ENCODE measurements at regions not wholly inside any gene's neighbourhood (a gene's known extent, or its start where the extent isn't known, plus 50 kb on each side); places are given as distances from the start of the nearest gene placed in this dataset.

DNA sequence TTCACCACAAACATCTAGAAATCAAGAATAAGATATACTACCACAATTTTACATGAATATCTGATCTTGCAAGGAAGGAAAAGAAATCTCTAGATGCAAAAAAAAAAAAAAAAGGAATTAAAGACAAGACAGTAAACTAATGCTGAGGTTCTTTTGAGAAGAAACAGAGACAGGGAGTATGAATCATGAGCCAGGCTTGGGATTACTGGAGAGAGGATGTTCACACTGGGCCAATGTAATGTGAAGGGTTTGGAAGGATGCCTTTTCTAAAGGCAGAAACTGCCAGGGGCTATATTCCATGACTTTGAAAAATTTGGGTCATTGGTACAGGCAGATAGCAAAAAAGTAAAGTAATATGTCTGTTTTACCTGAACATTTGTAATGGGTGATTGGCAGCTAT is 573.0 kb upstream of the IGFBP3 start:
- Mint-ChIP-seq H3K4me3 (no peak overlapping the region), H3K27me3 (no peaks in the 10 kb centered on the region), H3K9me3 (peaks cover 12% of the 10 kb centered on the region), H3K27ac (no peak overlapping the region), H3K4me1 (no peaks in the 10 kb centered on the region), H3K36me3 (no peaks in the 10 kb centered on the region)
- DNase-seq (ENCODE audit: low spot score in 2 of 2) (no peak), ATAC-seq (ENCODE audit: low read depth) (no peak)

DNA sequence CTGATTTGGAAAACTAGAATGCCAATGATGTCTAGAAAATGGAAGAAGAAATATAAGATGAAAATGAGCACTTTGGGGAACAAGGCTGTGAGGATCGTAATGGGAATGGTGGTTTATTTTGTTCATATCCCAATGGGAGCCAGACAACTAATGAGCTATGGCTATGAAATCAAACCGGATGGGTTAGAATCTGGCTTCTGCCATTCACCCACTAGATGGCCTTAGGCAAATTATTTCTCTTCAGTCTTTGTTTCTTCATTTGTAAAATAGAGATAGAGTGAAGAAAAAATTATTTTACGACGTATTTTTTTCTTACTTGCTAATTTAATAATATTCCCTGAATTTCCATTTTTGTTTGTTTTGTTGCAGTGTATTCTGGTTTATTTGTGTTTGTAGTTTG is 572.1 kb upstream of the IGFBP3 start:
- Mint-ChIP-seq H3K4me1 (no peaks in the 10 kb centered on the region), H3K4me3 (no peak overlapping the region), H3K27me3 (no peaks in the 10 kb centered on the region), H3K27ac (no peak overlapping the region), H3K36me3 (no peaks in the 10 kb centered on the region), H3K9me3 (peaks cover 11% of the 10 kb centered on the region)
- ATAC-seq (ENCODE audit: low read depth) = no peak
- no peak for DNase-seq (ENCODE audit: low spot score in 2 of 2)

- DNase-seq (ENCODE audit: low spot score in 2 of 2) (no peak), ATAC-seq (ENCODE audit: low read depth) (no peak)
- H3K4me3 Mint-ChIP-seq = no peak overlapping the region
- H3K27ac Mint-ChIP-seq = no peak overlapping the region
- no peaks in the 10 kb centered on the region for H3K4me1 Mint-ChIP-seq
- peaks cover 11% of the 10 kb centered on the region for H3K9me3 Mint-ChIP-seq
- no peaks in the 10 kb centered on the region for H3K27me3 Mint-ChIP-seq
- H3K36me3 Mint-ChIP-seq = no peaks in the 10 kb centered on the region
Observed at GRCh38 chr7:46492466-46492865, 571.4 kb upstream of the IGFBP3 start.

- Mint-ChIP-seq H3K27ac (no peak overlapping the region), H3K27me3 (no peaks in the 10 kb centered on the region), H3K9me3 (peaks cover 11% of the 10 kb centered on the region), H3K36me3 (no peaks in the 10 kb centered on the region), H3K4me1 (no peaks in the 10 kb centered on the region), H3K4me3 (no peak overlapping the region)
- no peak for ATAC-seq (ENCODE audit: low read depth)
- DNase-seq (ENCODE audit: low spot score in 2 of 2) = no peak
Observed at GRCh38 chr7:46490406-46490805, 569.3 kb upstream of the IGFBP3 start.

DNA sequence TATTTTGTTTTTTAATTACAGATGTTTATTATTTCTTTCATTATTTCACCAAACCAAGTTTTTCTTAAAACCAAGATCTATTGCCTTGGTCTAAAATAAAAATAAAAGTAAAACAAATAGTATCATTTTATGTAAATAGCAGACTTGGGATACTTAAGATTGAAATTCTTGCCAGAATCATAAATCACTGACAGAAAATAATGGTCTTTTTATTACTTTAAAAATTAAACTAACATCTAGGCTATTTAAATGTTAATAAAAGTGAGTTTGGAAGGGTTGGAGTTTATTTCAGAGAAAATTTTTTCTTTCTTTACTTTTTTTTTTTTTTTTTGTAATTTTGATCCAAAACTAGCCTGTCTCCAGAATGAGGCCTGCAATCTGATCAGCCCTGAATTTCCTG is 568.0 kb upstream of the IGFBP3 start:
- H3K9me3 Mint-ChIP-seq = peaks cover 7% of the 10 kb centered on the region
- H3K27ac Mint-ChIP-seq = no peak overlapping the region
- no peaks in the 10 kb centered on the region for H3K36me3 Mint-ChIP-seq
- no peak overlapping the region for H3K4me3 Mint-ChIP-seq
- no peaks in the 10 kb centered on the region for H3K27me3 Mint-ChIP-seq
- DNase-seq (ENCODE audit: low spot score in 2 of 2) (no peak), ATAC-seq (ENCODE audit: low read depth) (no peak)
- no peaks in the 10 kb centered on the region for H3K4me1 Mint-ChIP-seq

GRCh38 chr7:46488607-46489006 is 567.5 kb upstream of the IGFBP3 start:
- Mint-ChIP-seq H3K9me3 (peaks cover 9% of the 10 kb centered on the region), H3K4me3 (no peak overlapping the region), H3K36me3 (no peaks in the 10 kb centered on the region), H3K4me1 (no peaks in the 10 kb centered on the region), H3K27ac (no peak overlapping the region), H3K27me3 (no peaks in the 10 kb centered on the region)
- ATAC-seq (ENCODE audit: low read depth) = no peak
- no peak for DNase-seq (ENCODE audit: low spot score in 2 of 2)

- no peaks in the 10 kb centered on the region for H3K27me3 Mint-ChIP-seq
- ATAC-seq (ENCODE audit: low read depth) = no peak
- H3K36me3 Mint-ChIP-seq = no peaks in the 10 kb centered on the region
- DNase-seq (ENCODE audit: low spot score in 2 of 2) = no peak
- H3K4me3 Mint-ChIP-seq = no peak overlapping the region
- H3K27ac Mint-ChIP-seq = no peak overlapping the region
- H3K4me1 Mint-ChIP-seq = no peaks in the 10 kb centered on the region
- peaks cover 6% of the 10 kb centered on the region for H3K9me3 Mint-ChIP-seq
Observed at GRCh38 chr7:46486256-46487206, 565.5 kb upstream of the IGFBP3 start.

- no peaks in the 10 kb centered on the region for H3K4me1 Mint-ChIP-seq
- no peaks in the 10 kb centered on the region for H3K27me3 Mint-ChIP-seq
- H3K36me3 Mint-ChIP-seq = no peaks in the 10 kb centered on the region
- DNase-seq (ENCODE audit: low spot score in 2 of 2) (no peak), ATAC-seq (ENCODE audit: low read depth) (no peak)
- H3K27ac Mint-ChIP-seq = no peak overlapping the region
- H3K9me3 Mint-ChIP-seq = peaks cover 6% of the 10 kb centered on the region
- H3K4me3 Mint-ChIP-seq = no peak overlapping the region
Observed at GRCh38 chr7:46485481-46486065, 564.5 kb upstream of the IGFBP3 start.

DNA sequence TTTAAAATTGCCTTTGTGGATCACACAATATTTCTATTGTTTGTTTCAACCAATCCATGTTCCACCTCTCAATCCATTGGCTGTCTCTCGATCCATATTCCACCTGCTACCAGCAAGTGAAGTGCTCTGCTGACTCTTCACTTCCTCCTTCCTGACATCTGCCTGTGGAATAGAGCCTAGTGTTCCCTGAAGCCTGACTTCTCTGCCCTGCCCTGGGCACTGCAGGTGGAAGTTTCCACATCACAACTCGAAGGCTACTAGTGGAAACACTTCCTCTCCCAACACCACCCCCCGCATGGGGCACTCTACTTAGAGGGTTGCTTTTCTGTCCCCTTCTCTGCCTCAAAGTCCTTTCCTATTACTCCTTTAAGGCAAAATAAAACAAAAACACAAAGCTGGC is 563.8 kb upstream of the IGFBP3 start:
- Mint-ChIP-seq H3K27ac (no peak overlapping the region), H3K9me3 (peaks cover 6% of the 10 kb centered on the region), H3K4me1 (no peaks in the 10 kb centered on the region), H3K27me3 (no peaks in the 10 kb centered on the region), H3K36me3 (no peaks in the 10 kb centered on the region), H3K4me3 (no peak overlapping the region)
- no peak for ATAC-seq (ENCODE audit: low read depth)
- no peak for DNase-seq (ENCODE audit: low spot score in 2 of 2)

- DNase-seq (ENCODE audit: low spot score in 2 of 2) (no peak), ATAC-seq (ENCODE audit: low read depth) (no peak)
- no peaks in the 10 kb centered on the region for H3K27me3 Mint-ChIP-seq
- H3K4me1 Mint-ChIP-seq = no peaks in the 10 kb centered on the region
- peaks cover 4% of the 10 kb centered on the region for H3K9me3 Mint-ChIP-seq
- H3K27ac Mint-ChIP-seq = no peak overlapping the region
- no peaks in the 10 kb centered on the region for H3K36me3 Mint-ChIP-seq
- H3K4me3 Mint-ChIP-seq = no peak overlapping the region
Observed at GRCh38 chr7:46480619-46481018, 559.5 kb upstream of the IGFBP3 start.

DNA sequence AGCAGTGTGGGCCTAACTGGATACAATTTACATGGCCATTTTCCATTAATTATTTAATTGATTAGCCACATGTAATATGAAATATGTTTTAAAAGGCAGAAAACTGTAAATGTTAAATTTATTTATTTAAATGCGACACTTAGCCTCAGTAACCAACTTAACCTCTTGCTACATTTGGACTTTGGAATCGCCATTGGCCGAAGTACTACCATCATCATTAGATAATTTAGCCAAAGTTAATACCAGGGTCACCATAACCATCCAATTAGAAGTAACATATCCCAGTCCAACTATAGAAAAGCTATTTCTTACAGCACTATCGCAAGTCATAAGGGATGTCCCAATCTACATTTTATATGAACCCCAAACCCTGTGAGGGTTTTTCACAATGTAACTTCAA is 558.6 kb upstream of the IGFBP3 start:
- no peak for ATAC-seq (ENCODE audit: low read depth)
- Mint-ChIP-seq H3K36me3 (no peaks in the 10 kb centered on the region), H3K27me3 (no peaks in the 10 kb centered on the region), H3K4me1 (no peaks in the 10 kb centered on the region), H3K4me3 (no peak overlapping the region), H3K9me3 (peaks cover 4% of the 10 kb centered on the region), H3K27ac (no peak overlapping the region)
- DNase-seq (ENCODE audit: low spot score in 2 of 2) = no peak

GRCh38 chr7:46478046-46478445 is 557.0 kb upstream of the IGFBP3 start:
- no peak overlapping the region for H3K4me3 Mint-ChIP-seq
- no peak for DNase-seq (ENCODE audit: low spot score in 2 of 2)

GRCh38 chr7:46468753-46469356 is 547.8 kb upstream of the IGFBP3 start:
- Mint-ChIP-seq H3K4me1 (no peaks in the 10 kb centered on the region), H3K4me3 (no peak overlapping the region), H3K27me3 (no peaks in the 10 kb centered on the region), H3K27ac (no peak overlapping the region), H3K36me3 (no peaks in the 10 kb centered on the region), H3K9me3 (peaks cover 25% of the 10 kb centered on the region)
- ATAC-seq (ENCODE audit: low read depth) = no peak
- no peak for DNase-seq (ENCODE audit: low spot score in 2 of 2)

More at GRCh38 chr7:46478046-46478445, 557.0 kb upstream of the IGFBP3 start:
- Mint-ChIP-seq H3K36me3 (no peaks in the 10 kb centered on the region), H3K4me1 (no peaks in the 10 kb centered on the region), H3K27me3 (no peaks in the 10 kb centered on the region), H3K27ac (no peak overlapping the region), H3K9me3 (peaks cover 3% of the 10 kb centered on the region)
- no peak for ATAC-seq (ENCODE audit: low read depth)

- DNase-seq (ENCODE audit: low spot score in 2 of 2) (no peak), ATAC-seq (ENCODE audit: low read depth) (no peak)
- H3K27ac Mint-ChIP-seq = no peak overlapping the region
- H3K4me3 Mint-ChIP-seq = no peak overlapping the region
- H3K4me1 Mint-ChIP-seq = no peaks in the 10 kb centered on the region
- H3K36me3 Mint-ChIP-seq = no peaks in the 10 kb centered on the region
- H3K9me3 Mint-ChIP-seq = peaks cover 11% of the 10 kb centered on the region
- H3K27me3 Mint-ChIP-seq = no peaks in the 10 kb centered on the region
Observed at GRCh38 chr7:46463170-46463569, 542.1 kb upstream of the IGFBP3 start.

Measured in memory B cell (primary cell).